ENCODE measurements at regions not wholly inside any gene's neighbourhood (a gene's known extent, or its start where the extent isn't known, plus 50 kb on each side); places are given as distances from the start of the nearest gene placed in this dataset.

DNA sequence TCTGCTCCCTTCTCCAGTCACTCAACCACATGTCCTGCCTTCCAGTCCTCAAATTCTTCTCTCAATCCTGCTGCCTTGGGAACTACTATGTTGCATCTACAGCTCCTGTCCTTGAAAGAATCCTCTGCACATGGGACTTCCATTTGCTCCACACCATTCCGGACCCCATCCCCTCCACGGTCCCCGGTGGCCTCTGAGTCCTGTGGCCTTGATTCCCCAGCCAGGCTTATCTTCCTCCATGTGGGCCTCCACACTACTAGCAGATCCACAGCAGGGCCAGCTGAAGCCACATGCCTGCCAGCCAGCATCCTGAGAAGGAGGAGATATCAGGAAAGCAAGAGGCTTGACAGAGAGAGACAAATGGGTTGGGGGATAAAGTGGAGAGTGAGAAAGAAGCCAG is 1323.8 kb downstream of the UQCRFS1 start:
- TF ChIP-seq, protein P1, sequence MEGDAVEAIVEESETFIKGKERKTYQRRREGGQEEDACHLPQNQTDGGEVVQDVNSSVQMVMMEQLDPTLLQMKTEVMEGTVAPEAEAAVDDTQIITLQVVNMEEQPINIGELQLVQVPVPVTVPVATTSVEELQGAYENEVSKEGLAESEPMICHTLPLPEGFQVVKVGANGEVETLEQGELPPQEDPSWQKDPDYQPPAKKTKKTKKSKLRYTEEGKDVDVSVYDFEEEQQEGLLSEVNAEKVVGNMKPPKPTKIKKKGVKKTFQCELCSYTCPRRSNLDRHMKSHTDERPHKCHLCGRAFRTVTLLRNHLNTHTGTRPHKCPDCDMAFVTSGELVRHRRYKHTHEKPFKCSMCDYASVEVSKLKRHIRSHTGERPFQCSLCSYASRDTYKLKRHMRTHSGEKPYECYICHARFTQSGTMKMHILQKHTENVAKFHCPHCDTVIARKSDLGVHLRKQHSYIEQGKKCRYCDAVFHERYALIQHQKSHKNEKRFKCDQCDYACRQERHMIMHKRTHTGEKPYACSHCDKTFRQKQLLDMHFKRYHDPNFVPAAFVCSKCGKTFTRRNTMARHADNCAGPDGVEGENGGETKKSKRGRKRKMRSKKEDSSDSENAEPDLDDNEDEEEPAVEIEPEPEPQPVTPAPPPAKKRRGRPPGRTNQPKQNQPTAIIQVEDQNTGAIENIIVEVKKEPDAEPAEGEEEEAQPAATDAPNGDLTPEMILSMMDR (IDR thresholded peaks at IDR 0.05): no peak
- TF ChIP-seq POLR2A (IDR thresholded peaks at IDR 0.05): no peak
